HEK293T (cell line): ENCODE measurements at regions not wholly inside any gene's neighbourhood (a gene's known extent, or its start where the extent isn't known, plus 50 kb on each side); places are given as distances from the start of the nearest gene placed in this dataset.

ENCODE experiments used
- CTCF ChIA-PET: fragments of 350-600 bp; formaldehyde crosslinking; extraction: SDS; loops from one replicate; lab custom pipeline; 2021; ENCODE audit warnings: antibody characterized with exemption, inconsistent platforms; lab: Yijun Ruan, JAX
- POLR2A ChIA-PET: fragments of 350-600 bp; formaldehyde crosslinking; extraction: SDS; loops from one replicate; lab custom pipeline; 2020; ENCODE audit warnings: antibody characterized with exemption, inconsistent platforms; lab: Yijun Ruan, JAX
- DNase-seq: peaks from one replicate; pipeline ENCODE4 v3.0.0; 2012; ENCODE audit warnings: mixed read lengths; ENCODE audit errors: extremely low spot score
- ARNT ChIP-seq: fragments of 450-650 bp; IDR thresholded peaks from 2 replicates; pipeline ENCODE4 v1.6.1; 2017; ENCODE audit warnings: mild to moderate bottlenecking
- BHLHE40 ChIP-seq: fragments of 450-650 bp; IDR thresholded peaks from 2 replicates; pipeline ENCODE4 v1.6.1; 2016; ENCODE audit warnings: mild to moderate bottlenecking, moderate library complexity, borderline replicate concordance
- CTBP1 ChIP-seq: fragments of 450-650 bp; IDR thresholded peaks from 2 replicates; pipeline ENCODE4 v1.6.1; 2016; ENCODE audit warnings: borderline replicate concordance
- ELF4 ChIP-seq: fragments of 450-650 bp; IDR thresholded peaks from 2 replicates; pipeline ENCODE4 v1.6.1; 2017; ENCODE audit warnings: antibody characterized with exemption
- FOXA1 ChIP-seq: fragments of 450-650 bp; IDR thresholded peaks from 2 replicates; pipeline ENCODE4 v1.6.1; 2016; ENCODE audit warnings: mild to moderate bottlenecking
- FOXK2 ChIP-seq: fragments of 450-650 bp; IDR thresholded peaks from 2 replicates; pipeline ENCODE4 v1.6.1; 2016; ENCODE audit warnings: mild to moderate bottlenecking
- FOXM1 ChIP-seq: fragments of 450-650 bp; IDR thresholded peaks from 2 replicates; pipeline ENCODE4 v1.6.1; 2017; ENCODE audit warnings: mild to moderate bottlenecking, borderline replicate concordance
- HDGF ChIP-seq: fragments of 450-650 bp; IDR thresholded peaks from 2 replicates; pipeline ENCODE4 v1.6.1; 2017; ENCODE audit warnings: antibody characterized with exemption, borderline replicate concordance
- L3MBTL2 ChIP-seq: fragments of 450-650 bp; conservative IDR thresholded peaks from 2 replicates; pipeline ENCODE4 v1.6.1; 2016; ENCODE audit warnings: mild to moderate bottlenecking
- LEF1 ChIP-seq: fragments of 450-650 bp; IDR thresholded peaks from 2 replicates; pipeline ENCODE4 v1.6.1; 2017; ENCODE audit warnings: mild to moderate bottlenecking, borderline replicate concordance
- NFRKB ChIP-seq: fragments of 450-650 bp; IDR thresholded peaks from 2 replicates; pipeline ENCODE4 v1.6.1; 2016; ENCODE audit warnings: mild to moderate bottlenecking, moderate library complexity
- SP1 ChIP-seq: fragments of 450-650 bp; IDR thresholded peaks from 2 replicates; pipeline ENCODE4 v1.6.1; 2017
- SUZ12 ChIP-seq: fragments of 450-650 bp; IDR thresholded peaks from 2 replicates; pipeline ENCODE4 v1.6.1; 2016; ENCODE audit warnings: mild to moderate bottlenecking
- TARDBP ChIP-seq: fragments of 450-650 bp; IDR thresholded peaks from 2 replicates; pipeline ENCODE4 v1.6.1; 2016
- ZNF384 ChIP-seq: fragments of 450-650 bp; IDR thresholded peaks from 2 replicates; pipeline ENCODE4 v1.6.1; 2016
- TF ChIP-seq, protein P1 (sequence below): fragments of 450-650 bp; IDR thresholded peaks from 2 replicates; pipeline ENCODE4 v1.6.1; 2016

DNA sequence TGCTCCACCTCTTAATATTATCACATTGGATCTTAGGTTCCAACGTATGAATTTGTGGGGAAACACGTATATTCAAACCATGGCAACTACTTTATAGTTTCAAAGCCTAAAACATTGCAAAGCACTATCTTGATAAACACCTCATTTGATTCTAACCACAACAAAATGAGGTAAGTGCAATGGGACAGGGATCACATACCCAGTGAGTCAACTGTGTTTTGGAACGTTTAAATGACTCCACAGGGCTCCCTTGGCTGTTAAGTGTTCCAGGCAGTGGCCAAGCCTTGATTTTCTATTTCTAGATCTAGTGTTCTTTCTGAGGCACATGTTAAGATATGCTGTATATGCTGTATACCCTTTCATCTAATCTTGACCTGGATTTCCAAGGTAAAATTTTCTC lies 54.5 kb upstream of the C1QTNF7 start:
- DNase-seq, result no peak
- ChIA-PET CTCF (no interaction called here), POLR2A (no interaction called here)
- TF ChIP-seq L3MBTL2 (no peak), ZNF384 (no peak), ELF4 (no peak), FOXK2 (no peak), FOXM1 (no peak)
- TF ChIP-seq, protein P1, sequence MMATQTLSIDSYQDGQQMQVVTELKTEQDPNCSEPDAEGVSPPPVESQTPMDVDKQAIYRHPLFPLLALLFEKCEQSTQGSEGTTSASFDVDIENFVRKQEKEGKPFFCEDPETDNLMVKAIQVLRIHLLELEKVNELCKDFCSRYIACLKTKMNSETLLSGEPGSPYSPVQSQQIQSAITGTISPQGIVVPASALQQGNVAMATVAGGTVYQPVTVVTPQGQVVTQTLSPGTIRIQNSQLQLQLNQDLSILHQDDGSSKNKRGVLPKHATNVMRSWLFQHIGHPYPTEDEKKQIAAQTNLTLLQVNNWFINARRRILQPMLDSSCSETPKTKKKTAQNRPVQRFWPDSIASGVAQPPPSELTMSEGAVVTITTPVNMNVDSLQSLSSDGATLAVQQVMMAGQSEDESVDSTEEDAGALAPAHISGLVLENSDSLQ, result no peak

DNA sequence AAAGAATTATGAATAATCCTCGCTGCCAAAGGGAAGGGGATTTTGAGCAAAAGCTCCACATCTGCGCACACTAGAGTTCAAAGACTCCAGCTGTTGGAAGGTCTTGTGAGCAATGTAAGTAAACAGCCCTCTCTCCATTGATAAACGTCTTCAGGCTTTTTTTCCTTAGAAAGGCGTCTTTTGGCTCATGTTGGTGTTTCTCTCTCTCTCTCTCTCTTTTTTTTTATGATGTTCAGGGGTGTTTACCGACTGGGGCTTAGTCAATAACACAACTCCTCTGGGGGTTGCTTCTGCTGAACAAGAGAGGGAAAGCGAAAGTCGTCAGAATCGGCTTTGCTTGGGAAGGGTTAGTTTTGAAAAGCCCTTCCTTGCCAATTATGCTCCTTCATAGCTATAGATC lies 53.2 kb upstream of the C1QTNF7 start:
- TF ChIP-seq, protein P1, result no peak
- no peak for TF ChIP-seq SUZ12
- no peak for TF ChIP-seq CTBP1
- no peak for TF ChIP-seq FOXK2
- TF ChIP-seq LEF1, result no peak
- TF ChIP-seq ELF4, result no peak
- no peak for TF ChIP-seq SP1
- TF ChIP-seq ZNF384, result no peak
- TF ChIP-seq ARNT, result no peak
- TF ChIP-seq TARDBP, result no peak
- no peak for TF ChIP-seq NFRKB
- no peak for TF ChIP-seq L3MBTL2
- TF ChIP-seq HDGF, result no peak
- POLR2A ChIA-PET, result no interaction called here
- CTCF ChIA-PET, result no interaction called here
- no peak for DNase-seq

DNA sequence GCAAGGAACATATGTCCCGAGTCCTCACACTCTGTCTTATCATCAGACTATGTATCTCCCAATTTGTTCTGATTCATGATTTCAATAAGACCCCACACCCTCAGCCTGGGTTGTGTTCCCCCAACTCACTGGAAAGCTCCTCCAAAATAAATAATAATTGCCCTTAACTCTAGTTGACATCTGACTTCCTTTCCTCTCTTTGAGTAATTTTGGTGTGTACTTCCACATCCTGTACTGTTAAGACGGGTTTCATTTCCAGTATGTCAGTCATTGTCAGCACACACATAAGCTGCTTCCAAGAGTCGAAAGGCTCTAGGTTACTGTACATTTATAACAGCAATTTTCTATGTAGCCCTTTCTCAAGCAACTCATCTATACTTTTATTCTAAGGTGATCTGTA lies 52.2 kb upstream of the C1QTNF7 start:
- ChIA-PET POLR2A (no interaction called here), CTCF (no interaction called here)
- no peak for TF ChIP-seq HDGF
- TF ChIP-seq L3MBTL2, result no peak
- no peak for TF ChIP-seq FOXA1
- no peak for TF ChIP-seq CTBP1
- TF ChIP-seq ELF4, result no peak
- no peak for TF ChIP-seq TARDBP
- TF ChIP-seq FOXK2, result no peak
- no peak for TF ChIP-seq ARNT
- DNase-seq, result no peak

DNA sequence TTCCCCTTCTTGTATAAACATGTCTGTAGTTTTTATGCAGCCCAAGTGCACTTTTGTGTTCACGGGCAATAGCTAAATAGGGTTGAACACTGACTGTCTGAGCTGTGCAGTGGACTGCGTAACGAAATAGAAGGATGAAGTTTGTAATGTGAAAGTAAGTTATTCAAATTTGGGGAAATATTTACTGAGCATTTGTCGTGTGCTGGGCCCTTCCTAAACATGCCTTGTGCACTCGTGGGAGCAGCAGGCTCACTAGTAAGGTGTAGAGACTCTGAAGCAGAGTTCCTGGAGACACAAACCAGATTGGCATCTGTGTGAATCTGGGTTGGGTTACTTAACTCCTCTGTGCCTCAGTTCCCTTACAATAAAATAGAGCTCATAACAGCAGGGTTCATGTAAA lies 51.7 kb upstream of the C1QTNF7 start:
- CTCF ChIA-PET, result interaction anchor here (0.6 kb wide), 1 partner anchor 151 kb away, joined by 3 read pairs; no protein-coding TSS in a partner anchor
- POLR2A ChIA-PET, result no interaction called here
- TF ChIP-seq BHLHE40 (no peak), SUZ12 (no peak), TARDBP (no peak), HDGF (no peak), FOXM1 (no peak)
- DNase-seq, result no peak

DNA sequence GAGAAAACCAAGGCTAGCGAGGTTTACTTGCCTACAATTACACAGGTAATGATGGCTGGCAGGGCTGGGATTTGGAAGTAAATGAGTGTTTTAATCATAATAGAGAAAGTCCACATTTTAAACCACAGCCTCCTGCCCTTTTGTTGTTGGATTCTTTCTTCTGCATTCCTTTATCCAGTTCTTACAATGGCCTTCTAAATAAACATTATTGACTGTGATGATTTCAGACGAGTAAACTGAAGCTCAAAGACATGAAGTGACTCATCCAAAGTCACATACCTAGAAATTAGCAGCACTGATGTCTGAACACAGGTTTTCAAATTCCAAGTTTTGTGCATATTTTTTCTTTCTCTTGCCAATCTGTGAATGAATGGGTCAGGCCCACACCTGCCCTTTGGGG lies 51.2 kb upstream of the C1QTNF7 start:
- no peak for DNase-seq
- no peak for TF ChIP-seq FOXA1
- no peak for TF ChIP-seq CTBP1
- ChIA-PET CTCF (interaction anchor here (0.6 kb wide), 1 partner anchor 151 kb away, joined by 3 read pairs; no protein-coding TSS in a partner anchor), POLR2A (no interaction called here)
